Caki2 (cell line): ENCODE measurements at regions not wholly inside any gene's neighbourhood (a gene's known extent, or its start where the extent isn't known, plus 50 kb on each side); places are given as distances from the start of the nearest gene placed in this dataset.

Experiments used
- DNase-seq: peaks from one replicate; pipeline ENCODE4 v3.0.0-alpha.2; 2015; ENCODE audit warnings: low read depth
- in situ Hi-C: cut with HindIII; loops from 2 replicates; pipeline ENCODE4 v1.10.0; 2016; ENCODE audit warnings: low sequenced_read_pairs, low pct_unique_long_range_greater_than_20kb, mixed read lengths

GRCh38 chr4:156659983-156660382 lies 311.6 kb downstream of the PDGFC start:
- DNase-seq: no peak
- in situ Hi-C loops: no loop called here

- DNase-seq: no peak
- in situ Hi-C loops: no loop called here
Observed at GRCh38 chr4:156659570-156659969, 312.0 kb downstream of the PDGFC start.

GRCh38 chr4:156656896-156657295 lies 314.7 kb downstream of the PDGFC start:
- DNase-seq: no peak
- in situ Hi-C loops: no loop called here

GRCh38 chr4:156654410-156654809 lies 317.2 kb downstream of the PDGFC start:
- DNase-seq: no peak
- in situ Hi-C loops: no loop called here

- no peak for DNase-seq
- in situ Hi-C loops: no loop called here
Observed at GRCh38 chr4:156643826-156644225, 327.8 kb downstream of the PDGFC start.

- no peak for DNase-seq
- in situ Hi-C loops: no loop called here
Observed at GRCh38 chr4:156642161-156642560, 329.4 kb downstream of the PDGFC start.

- no peak for DNase-seq
Observed at GRCh38 chr4:156638925-156639605, 332.5 kb downstream of the PDGFC start.

GRCh38 chr4:156638334-156638733 lies 333.3 kb downstream of the PDGFC start:
- no peak for DNase-seq
- in situ Hi-C loops: no loop called here

More at GRCh38 chr4:156638925-156639605, 332.5 kb downstream of the PDGFC start:
- in situ Hi-C loops: no loop called here

- DNase-seq: no peak
- in situ Hi-C loops: no loop called here
Observed at GRCh38 chr4:156636381-156636780, 335.2 kb downstream of the PDGFC start.

- in situ Hi-C loops: no loop called here
- DNase-seq: no peak
Observed at GRCh38 chr4:156635051-156635450, 336.5 kb downstream of the PDGFC start.

GRCh38 chr4:156634612-156635011 lies 337.0 kb downstream of the PDGFC start:
- DNase-seq: no peak

GRCh38 chr4:156633847-156634246 lies 337.8 kb downstream of the PDGFC start:
- DNase-seq: no peak
- in situ Hi-C loops: no loop called here

More at GRCh38 chr4:156634612-156635011, 337.0 kb downstream of the PDGFC start:
- in situ Hi-C loops: no loop called here

- no peak for DNase-seq
- in situ Hi-C loops: no loop called here
Observed at GRCh38 chr4:156628858-156629257, 342.7 kb downstream of the PDGFC start.

- in situ Hi-C loops: no loop called here
- DNase-seq: no peak
Observed at GRCh38 chr4:156623376-156623775, 348.2 kb downstream of the PDGFC start.

GRCh38 chr4:156620786-156621185 lies 350.8 kb downstream of the PDGFC start:
- DNase-seq: no peak
- in situ Hi-C loops: no loop called here

- in situ Hi-C loops: no loop called here
- DNase-seq: no peak
Observed at GRCh38 chr4:156619154-156619934, 352.3 kb downstream of the PDGFC start.

GRCh38 chr4:156615066-156615531 lies 356.5 kb downstream of the PDGFC start:
- DNase-seq: no peak
- in situ Hi-C loops: no loop called here

GRCh38 chr4:156614536-156614935 lies 357.1 kb downstream of the PDGFC start:
- no peak for DNase-seq
- in situ Hi-C loops: no loop called here

GRCh38 chr4:156609421-156609820 lies 362.2 kb downstream of the PDGFC start:
- in situ Hi-C loops: no loop called here
- no peak for DNase-seq

- in situ Hi-C loops: no loop called here
- DNase-seq: no peak
Observed at GRCh38 chr4:156608651-156609050, 362.9 kb downstream of the PDGFC start.
